WTC11 (cell line): ENCODE measurements at regions not wholly inside any gene's neighbourhood (a gene's known extent, or its start where the extent isn't known, plus 50 kb on each side); places are given as distances from the start of the nearest gene placed in this dataset.

ENCODE experiments used
- RELA ChIP-seq: sonication (generic); formaldehyde crosslinking; IDR thresholded peaks from 2 replicates; pipeline ENCODE4 v1.8.1; 2022; ENCODE audit warnings: missing genetic modification reagents, mild to moderate bottlenecking, borderline replicate concordance
- TP53 ChIP-seq: sonication (generic); formaldehyde crosslinking; IDR thresholded peaks from 2 replicates; pipeline ENCODE4 v1.8.1; 2023; ENCODE audit warnings: mild to moderate bottlenecking, missing genetic modification reagents
- TF ChIP-seq, protein P1 (sequence below): fragments of 200-600 bp; IDR thresholded peaks from 2 replicates; pipeline ENCODE4 v1.8.0; 2022; ENCODE audit warnings: antibody characterized with exemption

DNA sequence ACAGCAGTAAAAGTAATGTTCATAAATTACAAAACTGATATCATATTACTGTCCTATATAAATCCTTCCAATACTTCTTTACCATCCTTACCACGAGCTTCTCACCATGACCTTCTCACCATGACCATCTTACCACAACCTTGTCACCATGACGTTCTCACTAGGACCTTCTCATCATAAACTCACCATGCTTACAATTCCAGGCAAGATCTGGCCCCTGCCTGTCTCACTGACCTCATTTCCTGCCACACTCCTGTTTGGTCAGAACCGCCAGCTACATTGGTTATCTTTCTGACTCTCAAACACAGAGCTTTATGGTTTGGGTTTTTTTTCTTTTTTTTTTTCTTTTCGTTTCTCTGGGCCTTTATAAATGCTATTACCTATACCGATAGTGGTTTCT, 827.6 kb downstream of the RNF144A start:
- TF ChIP-seq TP53 (CRISPR knock-in tag) (no peak), RELA (CRISPR knock-in tag) (no peak)
- TF ChIP-seq, protein P1, sequence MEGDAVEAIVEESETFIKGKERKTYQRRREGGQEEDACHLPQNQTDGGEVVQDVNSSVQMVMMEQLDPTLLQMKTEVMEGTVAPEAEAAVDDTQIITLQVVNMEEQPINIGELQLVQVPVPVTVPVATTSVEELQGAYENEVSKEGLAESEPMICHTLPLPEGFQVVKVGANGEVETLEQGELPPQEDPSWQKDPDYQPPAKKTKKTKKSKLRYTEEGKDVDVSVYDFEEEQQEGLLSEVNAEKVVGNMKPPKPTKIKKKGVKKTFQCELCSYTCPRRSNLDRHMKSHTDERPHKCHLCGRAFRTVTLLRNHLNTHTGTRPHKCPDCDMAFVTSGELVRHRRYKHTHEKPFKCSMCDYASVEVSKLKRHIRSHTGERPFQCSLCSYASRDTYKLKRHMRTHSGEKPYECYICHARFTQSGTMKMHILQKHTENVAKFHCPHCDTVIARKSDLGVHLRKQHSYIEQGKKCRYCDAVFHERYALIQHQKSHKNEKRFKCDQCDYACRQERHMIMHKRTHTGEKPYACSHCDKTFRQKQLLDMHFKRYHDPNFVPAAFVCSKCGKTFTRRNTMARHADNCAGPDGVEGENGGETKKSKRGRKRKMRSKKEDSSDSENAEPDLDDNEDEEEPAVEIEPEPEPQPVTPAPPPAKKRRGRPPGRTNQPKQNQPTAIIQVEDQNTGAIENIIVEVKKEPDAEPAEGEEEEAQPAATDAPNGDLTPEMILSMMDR = no peak
